HEK293 (cell line): ENCODE measurements at regions not wholly inside any gene's neighbourhood (a gene's known extent, or its start where the extent isn't known, plus 50 kb on each side); places are given as distances from the start of the nearest gene placed in this dataset.
"Not testable (repeated sequence)": the region's sequence is repeated elsewhere in the genome, so short reads cannot be mapped to it uniquely, and the experiment has no call there.

Source experiments
- CTCF ChIP-seq: fragments of 450-650 bp; formaldehyde crosslinking; IDR thresholded peaks from 2 replicates; pipeline ENCODE4 v1.5.1; 2016; ENCODE audit warnings: missing biosample characterization, missing genetic modification characterization
- ZNF768 ChIP-seq: fragments of 450-650 bp; formaldehyde crosslinking; IDR thresholded peaks from 2 replicates; pipeline ENCODE4 v1.5.1; 2018; ENCODE audit warnings: missing biosample characterization, mild to moderate bottlenecking, missing genetic modification characterization

GRCh38 chr11:34797497-34797896, 118.7 kb downstream of the APIP start:
- not testable (repeated sequence) for TF ChIP-seq ZNF768 (tag by site-specific recombination); CTCF
